ENCODE measurements at regions not wholly inside any gene's neighbourhood (a gene's known extent, or its start where the extent isn't known, plus 50 kb on each side); places are given as distances from the start of the nearest gene placed in this dataset.

DNA sequence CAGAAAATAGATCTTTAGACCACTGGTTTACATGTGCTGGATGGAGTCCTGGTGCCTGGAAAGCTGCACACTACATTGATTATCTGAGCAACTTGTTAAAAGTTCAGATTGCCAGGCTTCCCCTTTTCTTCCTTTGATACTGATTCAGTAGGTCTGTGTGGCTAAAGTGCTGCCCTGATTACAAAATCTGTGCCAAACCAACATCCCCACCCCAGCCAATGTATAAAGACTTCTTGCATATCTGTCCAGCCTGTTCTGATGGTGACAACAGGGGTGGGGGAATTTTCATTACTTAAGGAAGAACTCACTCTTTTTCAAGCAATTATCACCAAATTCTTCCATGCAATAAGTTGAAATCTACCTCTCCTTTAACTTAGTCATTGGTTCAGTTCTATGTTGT lies 135.5 kb downstream of the TNFSF18 start:
- TF ChIP-seq, protein P1, sequence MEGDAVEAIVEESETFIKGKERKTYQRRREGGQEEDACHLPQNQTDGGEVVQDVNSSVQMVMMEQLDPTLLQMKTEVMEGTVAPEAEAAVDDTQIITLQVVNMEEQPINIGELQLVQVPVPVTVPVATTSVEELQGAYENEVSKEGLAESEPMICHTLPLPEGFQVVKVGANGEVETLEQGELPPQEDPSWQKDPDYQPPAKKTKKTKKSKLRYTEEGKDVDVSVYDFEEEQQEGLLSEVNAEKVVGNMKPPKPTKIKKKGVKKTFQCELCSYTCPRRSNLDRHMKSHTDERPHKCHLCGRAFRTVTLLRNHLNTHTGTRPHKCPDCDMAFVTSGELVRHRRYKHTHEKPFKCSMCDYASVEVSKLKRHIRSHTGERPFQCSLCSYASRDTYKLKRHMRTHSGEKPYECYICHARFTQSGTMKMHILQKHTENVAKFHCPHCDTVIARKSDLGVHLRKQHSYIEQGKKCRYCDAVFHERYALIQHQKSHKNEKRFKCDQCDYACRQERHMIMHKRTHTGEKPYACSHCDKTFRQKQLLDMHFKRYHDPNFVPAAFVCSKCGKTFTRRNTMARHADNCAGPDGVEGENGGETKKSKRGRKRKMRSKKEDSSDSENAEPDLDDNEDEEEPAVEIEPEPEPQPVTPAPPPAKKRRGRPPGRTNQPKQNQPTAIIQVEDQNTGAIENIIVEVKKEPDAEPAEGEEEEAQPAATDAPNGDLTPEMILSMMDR (IDR thresholded peaks at IDR 0.05) = no peak
- no peak for TF ChIP-seq POLR2A (IDR thresholded peaks at IDR 0.05)
